ENCODE measurements at regions not wholly inside any gene's neighbourhood (a gene's known extent, or its start where the extent isn't known, plus 50 kb on each side); places are given as distances from the start of the nearest gene placed in this dataset.

DNA sequence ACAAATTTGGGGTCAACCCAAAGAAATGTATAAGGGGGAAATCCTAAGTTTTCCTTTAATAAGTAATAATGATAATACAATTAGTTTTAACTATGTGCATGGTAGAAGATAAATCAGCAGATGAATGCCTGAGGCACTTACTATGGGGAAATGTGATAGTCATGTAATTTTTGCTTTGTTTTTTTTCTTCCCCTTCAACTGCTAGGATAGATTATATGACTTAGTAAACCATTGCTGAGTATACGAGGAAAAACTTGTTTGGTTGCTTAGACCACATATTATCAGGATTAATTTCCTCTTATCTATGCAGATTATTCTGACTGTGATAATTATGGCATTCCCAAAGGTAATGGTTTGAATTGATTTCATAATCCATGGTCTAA, 181.1 kb downstream of the TGFB2 start:
- DNase-seq (ENCODE audit: low spot score): no peak

DNA sequence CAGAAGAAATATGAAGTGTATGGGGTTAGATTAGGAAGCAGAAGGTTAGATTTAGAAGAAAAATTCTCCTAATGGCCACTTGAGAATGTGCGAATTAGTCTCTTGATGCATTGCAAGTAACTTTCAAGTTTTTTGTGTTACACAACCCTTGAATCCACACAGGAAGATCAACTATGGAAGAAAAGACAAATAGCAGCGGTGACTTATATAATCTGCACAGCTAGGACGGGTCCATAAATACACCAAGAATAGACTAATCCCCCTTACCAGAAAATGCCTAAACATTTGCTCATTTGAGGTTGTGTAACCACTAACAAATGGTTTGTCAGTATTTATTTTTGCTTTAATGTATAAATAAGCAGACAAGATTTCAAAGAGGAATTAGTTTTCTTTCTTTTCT, 182.6 kb downstream of the TGFB2 start:
- no peak for DNase-seq (ENCODE audit: low spot score)

DNA sequence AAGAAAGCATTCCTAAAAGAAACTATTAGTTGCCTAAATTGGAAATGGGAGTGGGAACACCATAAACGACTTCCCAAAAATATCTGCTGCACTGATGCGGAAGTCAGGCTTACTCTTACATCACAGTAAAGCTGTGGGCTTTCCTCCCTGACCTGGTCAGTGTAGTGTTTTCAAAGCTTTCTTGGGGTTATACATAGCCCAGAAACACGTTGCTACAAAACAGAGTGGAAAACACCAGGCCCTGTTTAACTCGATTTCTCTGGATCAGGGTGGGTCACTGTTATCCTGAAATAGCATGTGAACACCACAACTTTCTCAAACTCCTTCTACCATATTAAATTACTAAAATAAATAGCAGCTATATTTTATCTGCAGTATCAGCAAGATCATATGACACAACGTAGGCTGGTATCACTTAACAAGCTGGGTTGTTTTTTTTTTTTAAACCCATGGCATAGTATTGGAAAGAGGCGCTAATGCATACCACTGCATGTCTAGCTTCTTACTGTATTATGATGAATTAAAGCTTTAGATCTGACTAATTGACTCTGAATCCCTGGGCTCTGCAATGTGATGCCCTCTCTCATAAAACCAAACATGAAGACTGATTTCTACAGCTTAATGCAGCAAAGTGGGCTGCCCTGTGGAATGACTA, 184.6 kb downstream of the TGFB2 start:
- DNase-seq (ENCODE audit: low spot score): no peak

DNA sequence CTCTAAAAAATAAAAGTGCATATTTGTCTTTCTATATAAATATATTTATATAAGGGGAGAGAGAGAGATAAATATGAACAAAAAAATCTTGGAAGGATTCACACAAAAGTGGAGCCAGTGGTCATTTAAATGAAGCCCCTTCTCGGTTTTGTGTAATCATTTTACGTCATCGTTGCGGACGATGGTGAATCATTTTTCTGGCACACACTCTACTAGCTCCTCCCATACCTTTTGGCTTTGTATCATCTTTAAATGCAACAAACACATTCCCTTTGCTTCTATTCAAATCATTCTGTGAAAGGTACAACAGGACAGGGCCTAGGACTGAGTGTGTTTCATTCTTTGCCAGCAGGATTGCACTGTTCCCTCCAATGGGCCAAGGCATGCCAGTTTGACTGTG, 186.8 kb downstream of the TGFB2 start:
- no peak for DNase-seq (ENCODE audit: low spot score)

DNA sequence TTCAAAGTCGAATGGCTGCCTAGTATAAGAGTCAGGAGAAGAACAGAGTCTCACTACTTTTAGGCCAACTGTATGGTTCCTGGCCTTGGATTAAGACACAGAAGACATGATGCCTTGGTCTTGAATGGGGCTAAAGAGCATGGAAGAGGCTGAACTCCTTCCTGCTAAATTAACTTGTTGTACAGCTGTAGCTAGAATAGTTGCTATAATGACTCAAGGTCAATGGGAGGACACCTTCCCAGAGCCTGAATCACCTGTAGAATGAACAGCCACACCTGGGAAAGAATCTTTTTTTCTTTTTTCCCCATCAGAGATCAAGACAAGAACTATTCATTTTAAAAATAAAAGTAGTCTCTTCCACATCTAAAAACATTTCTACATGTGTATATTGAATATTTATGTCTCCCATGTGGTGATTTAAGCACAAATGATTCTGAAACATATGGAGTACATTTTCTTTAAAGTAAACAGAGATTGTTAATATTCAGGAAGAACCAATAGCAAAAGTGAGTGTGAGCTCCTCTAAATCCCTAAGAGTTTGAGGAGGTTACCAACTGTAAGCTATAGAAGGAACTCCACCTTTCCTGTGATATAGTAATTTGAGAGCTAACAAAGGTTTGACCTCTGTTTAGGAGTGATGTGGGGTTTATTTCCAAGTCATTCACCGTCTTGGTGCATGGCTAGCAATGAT, 191.3 kb downstream of the TGFB2 start:
- no peak for DNase-seq (ENCODE audit: low spot score)

DNA sequence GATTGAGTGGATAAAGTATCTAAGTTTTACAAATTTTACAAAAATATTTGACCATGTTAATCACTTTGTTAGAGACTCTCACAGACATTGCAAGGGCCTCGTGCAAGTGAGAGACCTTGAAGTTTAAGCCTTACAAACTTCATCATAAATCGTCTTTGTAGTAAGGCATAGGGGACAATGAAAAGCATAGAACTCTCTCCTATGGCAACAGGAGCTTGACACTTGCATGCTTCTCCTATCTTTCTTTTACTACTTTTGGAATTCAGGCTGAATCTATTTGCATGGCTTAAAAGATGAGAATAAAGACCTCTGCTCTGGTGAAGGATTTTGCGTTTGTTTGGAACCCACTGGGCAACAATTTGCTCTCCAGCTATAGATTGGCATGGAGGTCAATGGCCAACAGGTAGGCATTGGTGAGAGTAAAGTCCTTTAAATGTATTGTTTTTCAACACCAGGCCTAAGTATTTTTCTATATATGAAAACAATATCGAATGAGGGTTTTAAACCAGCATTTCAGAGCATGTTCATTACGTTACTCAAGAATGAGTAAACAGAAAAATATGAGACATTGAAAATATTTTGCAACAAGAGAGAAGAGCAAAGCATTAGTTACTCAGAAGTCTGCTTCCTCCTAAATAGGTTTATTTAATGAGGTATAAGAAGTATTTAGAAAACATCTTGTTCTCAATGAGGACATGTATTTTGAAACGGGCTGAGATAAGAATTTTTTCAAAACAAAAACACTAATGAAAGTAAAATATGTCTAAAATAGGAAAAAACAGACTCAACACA, 192.2 kb downstream of the TGFB2 start:
- no peak for DNase-seq (ENCODE audit: low spot score)

DNA sequence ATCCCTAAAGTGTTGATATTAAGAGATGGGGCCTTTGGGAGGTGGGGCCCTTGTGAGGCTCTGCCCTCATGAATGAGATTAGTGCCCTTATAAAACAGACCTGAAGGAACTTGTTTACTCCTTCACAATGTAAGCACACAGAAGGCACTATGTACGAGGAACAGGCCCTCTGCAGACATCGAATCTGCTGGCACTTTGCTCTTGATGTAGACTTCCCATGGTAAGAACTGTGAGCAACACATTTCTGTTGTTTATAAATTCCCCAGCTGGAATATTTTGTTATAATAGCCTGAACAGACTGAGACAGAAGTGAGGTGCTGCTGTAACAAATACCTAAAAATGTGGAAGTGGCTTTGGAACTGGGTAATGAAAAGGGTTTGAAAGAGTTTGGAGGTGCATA, 193.2 kb downstream of the TGFB2 start:
- no peak for DNase-seq (ENCODE audit: low spot score)

DNA sequence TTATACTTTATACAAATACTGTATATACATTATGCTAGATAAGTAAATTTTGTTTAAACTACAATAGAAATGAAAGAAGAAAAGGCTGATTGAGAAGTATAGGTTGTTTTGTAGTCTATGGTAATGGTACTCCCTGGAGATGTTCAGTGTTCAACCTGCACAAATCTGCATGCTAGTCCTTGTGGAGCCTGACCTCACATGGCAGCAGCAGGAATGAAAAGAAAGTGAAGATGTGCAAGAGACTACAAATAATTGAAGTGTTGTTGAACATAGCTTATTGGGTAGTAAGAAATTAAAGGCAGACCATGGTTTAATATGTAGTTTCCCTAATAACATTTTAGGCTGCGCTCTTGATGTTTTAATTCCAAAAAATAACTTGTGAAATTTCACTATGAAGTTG, 201.2 kb downstream of the TGFB2 start:
- no peak for DNase-seq (ENCODE audit: low spot score)

DNA sequence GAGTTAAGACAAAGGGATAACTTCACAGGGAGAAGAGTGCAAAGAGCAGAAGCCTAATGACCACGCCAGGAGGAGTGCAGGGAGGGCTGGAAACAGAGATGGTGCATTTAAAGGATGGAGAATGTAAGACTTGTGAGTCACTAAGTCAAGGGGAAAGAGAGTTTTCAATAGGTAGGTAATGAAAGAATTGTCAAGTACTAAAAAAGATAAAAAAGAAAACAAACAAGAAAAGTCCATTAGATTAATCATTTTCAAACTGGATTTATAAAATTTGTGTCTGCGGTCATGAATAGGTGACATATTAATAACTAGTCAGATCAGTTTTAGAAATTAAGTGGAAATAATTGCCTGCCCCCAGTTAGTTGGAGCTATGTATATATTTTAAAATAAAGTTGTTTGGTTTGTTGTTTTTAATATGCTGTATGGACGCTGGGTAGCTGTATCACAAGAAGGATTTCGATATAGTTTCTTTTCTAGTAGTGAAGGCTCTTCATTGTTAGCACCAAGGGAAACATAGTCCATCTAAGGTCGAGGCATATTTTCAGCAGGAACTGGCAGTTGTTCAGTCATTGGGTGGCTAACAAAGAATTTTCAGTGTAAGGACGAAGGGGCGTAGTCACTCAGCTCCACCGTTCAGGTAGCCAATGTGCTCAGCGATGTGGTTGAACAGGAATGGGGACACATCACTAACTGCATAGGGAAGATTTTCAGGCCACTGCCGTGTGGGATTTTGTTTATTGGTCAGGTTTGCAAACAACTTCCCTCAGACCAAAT, 203.0 kb downstream of the TGFB2 start:
- no peak for DNase-seq (ENCODE audit: low spot score)

DNA sequence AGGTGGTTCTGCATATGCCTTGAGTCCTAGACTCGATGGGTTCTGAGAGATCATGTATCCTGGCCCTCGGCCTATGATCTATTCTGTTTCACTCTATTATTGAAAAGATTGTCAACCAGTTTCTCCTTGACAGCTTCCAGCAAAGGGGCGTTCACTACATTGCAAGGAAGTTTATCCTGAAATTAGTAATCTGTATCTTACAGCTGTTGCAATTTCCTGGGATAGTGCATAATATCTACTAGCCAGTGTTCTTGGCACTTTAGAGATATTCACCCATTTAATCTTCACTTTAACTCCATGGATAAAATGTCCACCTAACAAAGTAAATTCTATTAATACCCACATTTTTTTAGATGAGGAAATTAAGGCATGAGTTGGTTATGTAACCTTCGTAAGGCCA, 203.6 kb downstream of the TGFB2 start:
- DNase-seq (ENCODE audit: low spot score): no peak

DNA sequence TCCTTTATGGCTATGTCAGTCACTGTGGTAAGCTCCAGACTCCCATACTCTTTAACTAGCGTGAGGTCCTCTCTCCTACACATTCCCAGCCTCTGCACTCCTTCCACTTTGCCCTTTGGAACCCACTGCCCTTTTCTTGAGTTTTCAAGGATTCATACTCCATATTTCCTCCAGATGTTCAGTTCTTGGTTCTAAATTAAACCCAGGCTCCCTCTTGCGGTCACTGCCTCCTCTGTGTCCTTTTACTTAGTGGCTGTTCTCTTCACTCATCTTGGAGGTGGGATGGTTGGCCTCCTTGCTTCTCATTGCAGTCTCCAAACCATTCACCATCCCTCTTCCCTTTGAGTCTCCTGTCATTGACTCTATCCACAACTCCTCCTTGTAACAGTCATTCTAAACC, 208.1 kb downstream of the TGFB2 start:
- no peak for DNase-seq (ENCODE audit: low spot score)

DNA sequence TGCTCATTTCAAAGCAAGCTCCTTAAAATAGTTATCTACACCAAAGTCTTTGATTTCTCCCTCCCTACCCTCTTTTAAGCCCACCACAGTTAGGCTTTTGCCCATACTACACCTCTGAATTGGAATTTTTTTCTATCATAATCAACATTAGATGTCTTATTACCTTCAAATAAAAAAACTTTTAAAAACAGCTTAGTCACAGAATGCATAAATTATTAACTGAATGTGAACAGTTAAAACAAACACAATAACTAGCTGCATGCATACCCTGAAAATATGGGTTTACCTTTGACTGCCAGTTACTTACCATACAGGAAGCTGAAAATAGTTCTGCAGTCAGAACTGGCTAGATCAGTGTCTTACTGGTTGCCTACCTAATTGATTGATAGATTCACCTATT, 210.9 kb downstream of the TGFB2 start:
- DNase-seq (ENCODE audit: low spot score): no peak

DNA sequence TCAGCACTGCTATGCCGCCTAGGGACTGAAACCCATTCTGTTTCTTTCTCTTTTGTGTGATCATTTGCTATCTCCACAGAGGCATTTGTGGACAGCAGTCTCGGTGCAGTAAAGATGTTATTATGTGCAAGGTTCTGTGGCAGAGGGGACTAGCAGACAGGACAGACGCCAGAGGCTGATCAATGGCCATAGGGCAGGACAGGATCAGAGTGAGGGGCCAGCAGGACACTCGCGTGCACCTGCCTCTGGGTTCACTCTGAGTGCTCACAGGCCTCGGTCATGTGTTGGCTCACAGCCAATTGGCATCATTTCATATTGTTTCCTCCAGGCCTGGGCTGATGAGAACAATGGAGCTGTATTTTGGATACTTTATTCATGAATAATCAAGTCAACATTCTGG, 212.6 kb downstream of the TGFB2 start:
- no peak for DNase-seq (ENCODE audit: low spot score)

DNA sequence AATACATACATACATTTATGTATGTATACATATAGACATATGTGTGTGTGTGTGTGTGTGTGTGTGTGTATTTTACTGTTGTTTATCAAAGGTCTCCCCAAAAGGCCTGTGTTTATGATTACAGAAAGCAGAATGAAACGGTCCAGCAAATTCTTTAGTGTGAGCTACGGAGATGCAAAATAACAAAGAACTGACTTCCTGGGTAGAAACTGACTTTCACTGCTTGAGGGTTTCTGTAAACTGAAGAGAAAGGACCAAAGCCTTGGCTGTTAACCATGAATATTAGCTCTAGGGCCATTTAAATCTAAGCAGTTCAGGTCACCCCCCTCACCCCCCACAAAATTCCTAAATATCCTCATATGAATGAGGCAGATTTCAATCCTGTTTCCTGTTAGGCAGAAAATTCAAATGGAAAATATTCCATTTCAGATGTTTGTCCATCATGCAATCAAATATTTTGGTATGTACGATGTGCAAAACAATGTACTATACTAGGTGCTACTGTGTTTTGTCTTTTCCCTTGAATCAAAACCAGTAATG, 213.2 kb downstream of the TGFB2 start:
- DNase-seq (ENCODE audit: low spot score): no peak

DNA sequence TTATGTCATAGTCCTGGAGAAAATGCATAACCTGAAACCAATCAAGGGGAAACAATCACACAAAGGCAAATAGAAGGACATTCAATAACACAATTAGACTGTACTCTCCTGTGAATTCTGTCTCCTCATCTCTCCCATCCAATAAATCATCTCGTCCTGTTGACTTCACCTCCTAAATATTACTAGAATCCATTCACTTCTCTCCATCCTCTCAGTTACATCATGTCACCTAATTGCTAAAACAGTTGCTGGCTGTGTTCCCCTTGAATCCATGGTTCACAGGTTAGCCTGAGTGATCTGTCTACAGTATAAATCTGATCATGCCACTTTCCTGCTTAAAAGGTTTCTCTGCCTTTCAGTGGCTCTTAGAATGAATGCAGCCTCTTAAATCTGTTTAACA, 220.2 kb downstream of the TGFB2 start:
- DNase-seq (ENCODE audit: low spot score): no peak

DNA sequence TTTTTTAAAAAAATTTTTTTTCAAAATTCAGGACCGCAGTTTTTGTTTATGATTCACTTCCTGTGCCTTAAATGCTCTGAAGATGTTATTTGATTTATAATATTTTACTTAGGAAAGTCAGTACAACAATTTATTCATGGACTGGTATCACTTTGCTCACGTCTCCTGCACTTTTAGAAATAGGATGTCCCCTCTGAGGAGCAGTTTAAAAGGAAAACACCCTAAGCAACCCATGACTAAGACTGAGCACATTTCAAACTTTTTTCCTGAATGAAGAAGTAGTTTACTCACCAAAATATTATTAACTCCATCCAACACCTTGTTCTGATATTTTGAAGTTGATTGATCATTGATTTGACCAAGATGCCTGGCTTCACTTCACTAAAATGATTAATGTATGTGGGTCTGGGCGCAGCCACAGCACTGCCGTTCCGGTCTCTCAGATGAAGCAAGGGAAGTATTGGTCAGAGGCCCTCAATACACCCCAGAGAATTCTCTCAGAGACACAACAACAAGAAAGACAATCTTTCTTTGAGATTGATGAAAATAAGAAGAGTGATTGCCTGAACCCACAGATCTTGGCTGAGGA, 223.9 kb downstream of the TGFB2 start:
- no peak for DNase-seq (ENCODE audit: low spot score)

DNA sequence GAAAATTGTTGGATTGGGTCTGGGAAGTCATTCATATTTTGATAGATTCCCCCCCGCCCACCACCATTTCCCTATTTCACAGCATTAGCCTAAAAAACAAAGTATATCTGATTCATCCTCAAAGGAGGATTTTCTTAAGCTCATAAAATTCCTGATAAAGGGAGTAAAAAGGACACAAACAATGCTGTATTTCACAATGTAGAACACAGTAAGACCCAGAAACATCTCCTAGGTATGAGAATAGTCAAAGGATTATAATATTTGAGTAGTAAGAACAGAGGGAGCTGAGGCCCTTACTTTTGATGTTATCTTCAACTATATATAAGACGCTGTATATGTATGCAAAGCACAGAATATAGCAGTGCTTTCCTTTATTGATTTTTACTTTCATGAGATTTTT, 225.3 kb downstream of the TGFB2 start:
- DNase-seq (ENCODE audit: low spot score): no peak

DNA sequence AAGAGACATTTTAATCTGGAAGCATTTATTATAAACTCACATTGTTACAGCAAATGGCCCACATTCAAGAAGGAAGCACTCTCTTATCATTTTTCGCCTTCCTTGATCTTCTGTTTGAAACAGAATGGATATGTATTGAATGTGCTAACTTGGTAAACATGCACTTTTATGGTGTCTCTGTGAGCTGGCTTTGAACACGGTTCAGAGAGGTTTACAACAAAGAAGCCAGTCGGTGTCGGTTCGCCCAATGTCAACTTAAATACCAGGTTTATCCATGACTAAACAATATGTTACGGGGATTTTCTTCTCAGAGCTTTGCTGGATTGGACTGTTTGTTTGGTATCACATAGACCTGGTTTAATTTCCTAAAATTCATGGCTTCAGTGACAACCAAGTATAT, 226.4 kb downstream of the TGFB2 start:
- DNase-seq (ENCODE audit: low spot score): no peak

DNA sequence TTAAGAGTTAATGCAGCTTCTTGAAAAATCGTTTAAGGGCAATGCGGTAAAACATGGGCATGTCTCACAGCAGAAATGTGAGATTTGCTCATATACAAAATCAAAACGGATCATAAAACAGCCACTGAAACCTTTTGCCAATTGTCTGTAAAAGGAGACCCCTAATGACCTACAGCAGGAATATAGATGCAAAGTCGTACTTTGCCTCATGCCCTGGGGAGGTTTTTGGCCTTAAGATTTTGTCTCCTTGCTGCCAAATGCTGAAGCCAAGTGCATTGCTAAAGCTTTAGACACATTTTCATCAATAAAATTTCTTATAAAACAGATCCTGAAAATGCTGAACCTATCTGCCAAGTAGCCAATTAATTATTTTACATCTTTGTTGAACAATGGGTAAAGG, 226.9 kb downstream of the TGFB2 start:
- DNase-seq (ENCODE audit: low spot score): no peak

DNA sequence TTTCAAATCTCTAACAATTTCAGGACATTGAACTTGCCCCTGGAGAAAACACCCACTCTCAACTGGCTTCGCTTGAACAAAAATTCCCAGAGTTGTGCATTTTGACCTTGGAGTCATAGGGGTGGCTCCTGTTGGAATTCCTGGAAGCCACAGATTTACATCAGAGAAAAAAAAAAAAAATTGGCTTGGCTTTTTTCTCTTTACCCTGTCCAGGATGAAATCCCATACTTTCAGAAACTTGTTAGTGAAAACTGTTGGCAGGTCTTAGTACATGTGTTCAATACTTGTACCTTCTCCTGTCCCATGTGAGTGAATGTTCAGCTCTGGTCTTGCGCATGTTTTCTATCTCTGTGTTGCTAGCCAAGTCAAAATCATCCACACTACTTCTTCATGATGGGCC, 228.8 kb downstream of the TGFB2 start:
- DNase-seq (ENCODE audit: low spot score): no peak

DNA sequence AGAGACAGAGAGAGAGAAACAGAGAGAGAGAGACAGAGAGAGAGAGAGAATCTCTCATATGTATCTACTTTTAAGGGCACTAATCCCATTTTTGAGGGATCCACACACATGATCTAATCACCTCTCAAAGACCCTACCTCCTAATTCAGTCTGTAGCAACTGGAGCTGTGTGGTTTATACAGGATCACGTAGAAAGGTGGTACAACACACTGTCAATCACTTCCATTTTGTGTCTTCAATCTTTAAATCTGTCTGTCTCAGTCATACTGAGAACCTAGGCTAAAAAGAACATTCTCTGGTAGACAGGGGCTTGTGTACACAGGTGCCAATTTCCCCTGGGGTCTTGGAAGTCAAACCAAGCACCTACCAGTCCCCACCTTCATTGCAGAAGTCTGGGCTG, 229.9 kb downstream of the TGFB2 start:
- no peak for DNase-seq (ENCODE audit: low spot score)

DNA sequence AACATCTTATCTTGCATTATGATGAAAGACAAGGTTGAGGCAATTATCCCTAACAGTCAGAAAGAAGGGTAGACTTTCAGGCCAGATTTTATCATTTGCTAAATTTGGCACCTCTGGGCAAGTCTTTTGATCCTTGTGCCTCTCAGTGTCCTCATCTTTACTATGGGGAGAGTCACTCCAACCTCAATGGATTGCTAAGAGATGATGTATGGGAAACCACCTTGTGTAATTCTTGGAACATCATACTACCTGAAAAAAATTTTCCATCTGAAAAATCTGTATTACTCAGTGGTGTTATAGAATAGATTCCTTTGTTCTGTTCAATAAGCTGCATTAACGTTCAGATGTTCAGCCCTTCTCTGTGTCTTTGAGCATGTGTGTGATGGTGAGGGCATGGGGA, 230.7 kb downstream of the TGFB2 start:
- no peak for DNase-seq (ENCODE audit: low spot score)

Measured in D341Med (cell line).